ENCODE measurements at regions not wholly inside any gene's neighbourhood (a gene's known extent, or its start where the extent isn't known, plus 50 kb on each side); places are given as distances from the start of the nearest gene placed in this dataset.

GRCh38 chr3:63092515-63092914, 185.6 kb upstream of the SYNPR start:
- TF ChIP-seq CTCF (IDR thresholded peaks at IDR 0.05; ENCODE audit: insufficient read depth, low read depth, low read length) (no peak), EZH2 (IDR thresholded peaks at IDR 0.05; ENCODE audit: insufficient read depth, low read length) (no peak)
